Neutrophil (primary cell): ENCODE measurements at regions not wholly inside any gene's neighbourhood (a gene's known extent, or its start where the extent isn't known, plus 50 kb on each side); places are given as distances from the start of the nearest gene placed in this dataset.

Source experiments
- H3K27ac ChIP-seq: fragments of 200-600 bp; sonication (generic); 2 replicates; pipeline ENCODE4 v1.5.1; 2016; ENCODE audit warnings: mild to moderate bottlenecking, moderate library complexity
- H3K27me3 ChIP-seq: fragments of 200-600 bp; sonication (generic); 2 replicates; pipeline ENCODE4 v1.6.0; 2016; ENCODE audit warnings: mild to moderate bottlenecking
- H3K36me3 ChIP-seq: fragments of 200-600 bp; sonication (generic); 2 replicates; pipeline ENCODE4 v1.5.1; 2017
- H3K4me1 ChIP-seq, 2 experiments: fragments of 200-600 bp in 1 of 2; sonication (generic) in 1 of 2; 1 replicate in 1 of 2; 2 replicates in 1 of 2; pipeline versions ENCODE4 v1.5.1 to v1.6.1; 2013 to 2016; ENCODE audit warnings: low read depth in 1 of 2, low read length in 1 of 2, mild to moderate bottlenecking in 1 of 2, moderate library complexity in 1 of 2; ENCODE audit not compliant: control insufficient read depth in 1 of 2, insufficient read depth in 1 of 2
- H3K4me3 ChIP-seq, 2 experiments: fragments of 200-600 bp in 1 of 2; sonication (generic) in 1 of 2; 1 replicate in 1 of 2; 2 replicates in 1 of 2; pipeline ENCODE4 v1.5.1; 2013 to 2016; ENCODE audit warnings: low read depth in 1 of 2, low read length in 1 of 2, mild to moderate bottlenecking in 1 of 2, moderate library complexity in 1 of 2
- H3K9me3 ChIP-seq: fragments of 200-600 bp; sonication (generic); 2 replicates; pipeline ENCODE4 v1.5.1; 2016
- TF ChIP-seq, protein P1 (sequence below): fragments of 200-600 bp; sonication (generic); IDR thresholded peaks from 2 replicates; pipeline ENCODE4 v1.5.1; 2016; ENCODE audit warnings: antibody characterized with exemption

DNA sequence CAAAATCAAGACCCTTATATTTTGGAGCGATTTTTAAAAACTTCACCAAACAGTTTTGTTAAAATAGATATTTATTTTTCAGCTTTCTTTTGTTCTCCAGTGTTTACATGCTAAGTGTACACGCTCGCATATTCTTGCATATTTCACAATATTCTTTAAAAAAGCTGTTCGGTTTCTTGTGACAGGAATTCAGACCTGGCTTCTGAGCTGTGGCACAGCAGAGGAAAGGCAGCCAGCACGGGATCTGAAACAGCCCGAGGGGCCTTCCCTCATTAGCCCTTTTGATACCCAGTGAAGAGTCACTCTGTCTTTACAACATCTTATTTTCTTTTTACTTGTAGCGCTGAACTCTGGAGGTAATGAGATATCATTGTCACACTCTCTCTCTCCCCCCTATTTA lies 234.0 kb downstream of the B3GLCT start:
- H3K4me1 ChIP-seq = no peaks in the 10 kb centered on the region
- no peak overlapping the region for H3K4me3 ChIP-seq
- H3K36me3 ChIP-seq = no peaks in the 10 kb centered on the region
- no peaks in the 10 kb centered on the region for H3K9me3 ChIP-seq
- H3K27ac ChIP-seq = no peak overlapping the region
- TF ChIP-seq, protein P1, sequence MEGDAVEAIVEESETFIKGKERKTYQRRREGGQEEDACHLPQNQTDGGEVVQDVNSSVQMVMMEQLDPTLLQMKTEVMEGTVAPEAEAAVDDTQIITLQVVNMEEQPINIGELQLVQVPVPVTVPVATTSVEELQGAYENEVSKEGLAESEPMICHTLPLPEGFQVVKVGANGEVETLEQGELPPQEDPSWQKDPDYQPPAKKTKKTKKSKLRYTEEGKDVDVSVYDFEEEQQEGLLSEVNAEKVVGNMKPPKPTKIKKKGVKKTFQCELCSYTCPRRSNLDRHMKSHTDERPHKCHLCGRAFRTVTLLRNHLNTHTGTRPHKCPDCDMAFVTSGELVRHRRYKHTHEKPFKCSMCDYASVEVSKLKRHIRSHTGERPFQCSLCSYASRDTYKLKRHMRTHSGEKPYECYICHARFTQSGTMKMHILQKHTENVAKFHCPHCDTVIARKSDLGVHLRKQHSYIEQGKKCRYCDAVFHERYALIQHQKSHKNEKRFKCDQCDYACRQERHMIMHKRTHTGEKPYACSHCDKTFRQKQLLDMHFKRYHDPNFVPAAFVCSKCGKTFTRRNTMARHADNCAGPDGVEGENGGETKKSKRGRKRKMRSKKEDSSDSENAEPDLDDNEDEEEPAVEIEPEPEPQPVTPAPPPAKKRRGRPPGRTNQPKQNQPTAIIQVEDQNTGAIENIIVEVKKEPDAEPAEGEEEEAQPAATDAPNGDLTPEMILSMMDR = no peak
- peaks cover 6% of the 10 kb centered on the region for H3K27me3 ChIP-seq

DNA sequence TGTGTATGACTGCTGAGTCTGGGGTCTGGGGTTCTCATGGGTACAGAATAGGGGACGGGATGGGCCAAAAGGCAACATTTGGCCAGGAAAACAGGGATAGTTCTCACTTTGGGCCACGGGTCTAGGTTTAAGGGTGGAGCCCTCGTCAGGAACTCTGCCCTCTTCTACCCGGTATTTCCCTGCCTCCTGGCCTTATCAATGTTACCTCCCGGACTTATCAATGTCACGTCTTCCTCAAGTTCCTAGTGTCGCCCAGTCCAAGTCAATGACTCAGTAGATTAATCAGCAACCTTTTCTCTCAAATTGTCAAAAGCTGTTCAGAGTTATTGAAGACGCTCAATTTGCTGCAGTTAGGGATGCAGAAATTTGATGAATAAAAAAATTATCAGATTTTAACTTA lies 234.8 kb downstream of the B3GLCT start:
- Histone ChIP-seq H3K4me1 (no peaks in the 10 kb centered on the region), H3K9me3 (no peaks in the 10 kb centered on the region), H3K27ac (no peak overlapping the region), H3K4me3 (no peak overlapping the region), H3K27me3 (peaks cover 6% of the 10 kb centered on the region), H3K36me3 (no peaks in the 10 kb centered on the region)
- TF ChIP-seq, protein P1 = no peak

GRCh38 chr13:31435536-31435935 lies 235.8 kb downstream of the B3GLCT start:
- TF ChIP-seq, protein P1 = no peak

DNA sequence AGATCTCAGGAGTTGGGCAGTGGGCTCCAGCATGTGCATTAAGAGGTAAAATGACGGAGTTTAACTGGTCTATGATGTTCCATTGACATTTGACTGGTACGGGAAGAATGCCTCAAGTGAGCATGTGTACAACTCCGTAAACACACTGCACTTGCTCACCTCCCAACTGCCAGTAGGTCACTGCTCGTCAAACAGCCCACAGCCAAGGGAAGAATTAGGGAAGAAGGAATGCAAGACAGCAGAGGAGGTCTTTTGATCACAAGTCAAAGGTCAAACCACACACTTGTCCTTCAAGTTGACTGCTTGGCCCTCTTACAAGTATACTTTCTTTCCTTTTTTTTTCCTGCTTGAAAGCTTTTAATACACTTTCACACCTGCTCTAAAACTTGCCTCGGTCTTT lies 236.7 kb downstream of the B3GLCT start:
- H3K27me3 ChIP-seq = peaks cover 6% of the 10 kb centered on the region
- TF ChIP-seq, protein P1 = no peak
- H3K36me3 ChIP-seq = no peaks in the 10 kb centered on the region
- no peak overlapping the region for H3K4me3 ChIP-seq
- no peak overlapping the region for H3K27ac ChIP-seq
- no peaks in the 10 kb centered on the region for H3K9me3 ChIP-seq
- H3K4me1 ChIP-seq = no peaks in the 10 kb centered on the region

More at GRCh38 chr13:31435536-31435935, 235.8 kb downstream of the B3GLCT start:
- no peaks in the 10 kb centered on the region for H3K4me1 ChIP-seq
- no peaks in the 10 kb centered on the region for H3K9me3 ChIP-seq
- peaks cover 6% of the 10 kb centered on the region for H3K27me3 ChIP-seq
- H3K36me3 ChIP-seq = no peaks in the 10 kb centered on the region
- no peak overlapping the region for H3K4me3 ChIP-seq
- H3K27ac ChIP-seq = no peak overlapping the region

DNA sequence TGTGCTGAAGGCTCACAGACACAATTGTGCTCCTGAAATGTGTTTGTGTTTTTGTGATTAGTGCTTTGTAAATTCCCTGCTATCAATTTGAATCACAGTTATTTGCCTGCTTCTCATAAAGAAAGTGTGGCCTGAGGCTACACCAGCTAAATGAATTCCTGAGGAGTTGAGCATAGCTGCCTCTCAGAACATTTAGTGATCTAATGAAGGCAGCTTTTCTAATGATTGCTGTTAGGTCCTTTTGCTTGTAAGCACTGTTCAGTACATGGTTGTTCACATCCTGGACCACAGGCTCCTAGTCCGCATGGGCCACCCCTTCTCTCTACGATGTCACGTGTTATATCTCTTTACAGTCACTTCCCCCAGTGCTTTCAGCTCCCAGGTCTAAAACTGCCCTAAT lies 238.2 kb downstream of the B3GLCT start:
- Histone ChIP-seq H3K4me1 (no peaks in the 10 kb centered on the region), H3K36me3 (no peaks in the 10 kb centered on the region), H3K4me3 (no peak overlapping the region), H3K27ac (no peak overlapping the region), H3K27me3 (peaks cover 6% of the 10 kb centered on the region), H3K9me3 (no peaks in the 10 kb centered on the region)
- TF ChIP-seq, protein P1 = no peak

- Histone ChIP-seq H3K36me3 (no peaks in the 10 kb centered on the region), H3K4me3 (no peak overlapping the region)
- TF ChIP-seq, protein P1 = no peak
Observed at GRCh38 chr13:31440132-31440531, 240.4 kb downstream of the B3GLCT start.

More at GRCh38 chr13:31440132-31440531, 240.4 kb downstream of the B3GLCT start:
- peaks cover 12% of the 10 kb centered on the region for H3K27me3 ChIP-seq
- H3K4me1 ChIP-seq = no peaks in the 10 kb centered on the region
- H3K27ac ChIP-seq = no peak overlapping the region
- H3K9me3 ChIP-seq = no peaks in the 10 kb centered on the region
